ENCODE measurements at regions not wholly inside any gene's neighbourhood (a gene's known extent, or its start where the extent isn't known, plus 50 kb on each side); places are given as distances from the start of the nearest gene placed in this dataset.

DNA sequence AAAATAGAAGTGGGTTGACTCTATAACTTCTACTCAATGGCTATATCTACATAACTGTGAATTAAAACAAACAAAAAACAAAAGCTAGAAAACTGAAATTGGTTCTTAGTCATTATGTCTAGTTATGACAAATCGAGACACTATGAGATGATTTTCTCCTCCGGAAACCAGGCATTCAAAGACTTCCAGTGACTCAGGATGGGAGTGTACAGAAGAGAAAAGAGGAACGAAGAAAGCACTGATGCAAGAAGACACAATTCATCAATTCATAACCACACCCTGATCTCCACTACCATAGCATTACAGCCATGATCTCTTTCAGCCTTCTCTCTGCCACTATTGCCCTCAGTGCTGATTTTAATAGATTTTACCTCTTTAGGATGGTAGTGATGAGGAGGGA, 253.6 kb downstream of the CBLL2 start:
- TF ChIP-seq, protein P1, sequence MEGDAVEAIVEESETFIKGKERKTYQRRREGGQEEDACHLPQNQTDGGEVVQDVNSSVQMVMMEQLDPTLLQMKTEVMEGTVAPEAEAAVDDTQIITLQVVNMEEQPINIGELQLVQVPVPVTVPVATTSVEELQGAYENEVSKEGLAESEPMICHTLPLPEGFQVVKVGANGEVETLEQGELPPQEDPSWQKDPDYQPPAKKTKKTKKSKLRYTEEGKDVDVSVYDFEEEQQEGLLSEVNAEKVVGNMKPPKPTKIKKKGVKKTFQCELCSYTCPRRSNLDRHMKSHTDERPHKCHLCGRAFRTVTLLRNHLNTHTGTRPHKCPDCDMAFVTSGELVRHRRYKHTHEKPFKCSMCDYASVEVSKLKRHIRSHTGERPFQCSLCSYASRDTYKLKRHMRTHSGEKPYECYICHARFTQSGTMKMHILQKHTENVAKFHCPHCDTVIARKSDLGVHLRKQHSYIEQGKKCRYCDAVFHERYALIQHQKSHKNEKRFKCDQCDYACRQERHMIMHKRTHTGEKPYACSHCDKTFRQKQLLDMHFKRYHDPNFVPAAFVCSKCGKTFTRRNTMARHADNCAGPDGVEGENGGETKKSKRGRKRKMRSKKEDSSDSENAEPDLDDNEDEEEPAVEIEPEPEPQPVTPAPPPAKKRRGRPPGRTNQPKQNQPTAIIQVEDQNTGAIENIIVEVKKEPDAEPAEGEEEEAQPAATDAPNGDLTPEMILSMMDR (IDR thresholded peaks at IDR 0.05) = no peak
- TF ChIP-seq POLR2AphosphoS5 (IDR thresholded peaks at IDR 0.05) (no peak), POLR2A (IDR thresholded peaks at IDR 0.05) (no peak)
